Inflammatory macrophage treated with lipopolysaccharide for 4 hours (primary cell): ENCODE measurements at regions not wholly inside any gene's neighbourhood (a gene's known extent, or its start where the extent isn't known, plus 50 kb on each side); places are given as distances from the start of the nearest gene placed in this dataset.

Experiments used
- DNase-seq: peaks from one replicate; pipeline ENCODE4 v3.0.0-alpha.2; 2020

GRCh38 chr11:15779518-15779917, 576.8 kb downstream of the SOX6 start:
- no peak for DNase-seq

- DNase-seq: no peak
These were observed 576.0 kb downstream of the SOX6 start for GRCh38 chr11:15780382-15780781.

GRCh38 chr11:15780837-15781236, 575.5 kb downstream of the SOX6 start:
- no peak for DNase-seq

GRCh38 chr11:15783619-15784018, 572.7 kb downstream of the SOX6 start:
- no peak for DNase-seq

GRCh38 chr11:15793043-15793996, 563.0 kb downstream of the SOX6 start:
- DNase-seq: peak; percentile 93

GRCh38 chr11:15794361-15795150, 561.8 kb downstream of the SOX6 start:
- peak; percentile 30 for DNase-seq

GRCh38 chr11:15795378-15795777, 561.0 kb downstream of the SOX6 start:
- DNase-seq: no peak

- DNase-seq: peak; percentile 98
These were observed 556.1 kb downstream of the SOX6 start for GRCh38 chr11:15800111-15800800.

GRCh38 chr11:15801126-15801525, 555.2 kb downstream of the SOX6 start:
- DNase-seq: no peak

GRCh38 chr11:15801616-15802015, 554.7 kb downstream of the SOX6 start:
- no peak for DNase-seq

- DNase-seq: no peak
These were observed 550.6 kb downstream of the SOX6 start for GRCh38 chr11:15805726-15806125.

- DNase-seq: no peak
These were observed 550.1 kb downstream of the SOX6 start for GRCh38 chr11:15806217-15806616.

- DNase-seq: no peak
These were observed 548.5 kb downstream of the SOX6 start for GRCh38 chr11:15807827-15808226.

- DNase-seq: no peak
These were observed 546.3 kb downstream of the SOX6 start for GRCh38 chr11:15810082-15810481.

- DNase-seq: no peak
These were observed 545.8 kb downstream of the SOX6 start for GRCh38 chr11:15810525-15810924.

GRCh38 chr11:15815246-15816195, 540.8 kb downstream of the SOX6 start:
- DNase-seq: peak; percentile 86

- DNase-seq: peak; percentile 94
These were observed 540.0 kb downstream of the SOX6 start for GRCh38 chr11:15816260-15816871.

- DNase-seq: no peak
These were observed 539.3 kb downstream of the SOX6 start for GRCh38 chr11:15817001-15817400.

- no peak for DNase-seq
These were observed 538.1 kb downstream of the SOX6 start for GRCh38 chr11:15818132-15818842.

- DNase-seq: peak; percentile 59
These were observed 536.6 kb downstream of the SOX6 start for GRCh38 chr11:15819679-15820286.
